ENCODE measurements at regions not wholly inside any gene's neighbourhood (a gene's known extent, or its start where the extent isn't known, plus 50 kb on each side); places are given as distances from the start of the nearest gene placed in this dataset.

DNA sequence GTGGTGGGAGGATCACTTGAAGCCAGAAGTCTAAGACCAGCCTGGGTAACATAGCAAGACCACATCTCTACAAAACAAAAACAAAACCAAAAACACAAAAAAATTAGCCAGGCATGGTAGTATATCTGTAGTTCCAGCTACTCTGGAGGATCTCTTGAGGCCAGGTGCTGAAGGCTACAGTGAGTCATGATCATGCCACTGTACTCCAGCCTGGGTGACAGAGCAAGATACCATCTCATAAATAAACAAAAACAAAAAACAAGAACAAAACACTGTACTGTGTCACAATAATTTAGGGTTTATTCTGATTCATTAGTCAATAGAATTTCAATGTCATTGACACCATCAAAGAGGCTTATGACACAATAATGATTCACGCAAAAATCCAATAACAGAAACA, 1121.7 kb upstream of the MAP3K7 start:
- Mint-ChIP-seq H3K4me1 (ENCODE audit: unreplicated experiment) (peaks cover 17% of the 10 kb centered on the region), H3K27ac (ENCODE audit: unreplicated experiment) (no peak overlapping the region), H3K27me3 (ENCODE audit: unreplicated experiment) (no peaks in the 10 kb centered on the region), H3K36me3 (ENCODE audit: unreplicated experiment) (no peaks in the 10 kb centered on the region), H3K9me3 (ENCODE audit: unreplicated experiment) (no peaks in the 10 kb centered on the region), H3K4me3 (ENCODE audit: unreplicated experiment) (no peak overlapping the region)
- no peak for DNase-seq (ENCODE audit: extremely low spot score, unreplicated experiment)
- TF ChIP-seq, protein P1, sequence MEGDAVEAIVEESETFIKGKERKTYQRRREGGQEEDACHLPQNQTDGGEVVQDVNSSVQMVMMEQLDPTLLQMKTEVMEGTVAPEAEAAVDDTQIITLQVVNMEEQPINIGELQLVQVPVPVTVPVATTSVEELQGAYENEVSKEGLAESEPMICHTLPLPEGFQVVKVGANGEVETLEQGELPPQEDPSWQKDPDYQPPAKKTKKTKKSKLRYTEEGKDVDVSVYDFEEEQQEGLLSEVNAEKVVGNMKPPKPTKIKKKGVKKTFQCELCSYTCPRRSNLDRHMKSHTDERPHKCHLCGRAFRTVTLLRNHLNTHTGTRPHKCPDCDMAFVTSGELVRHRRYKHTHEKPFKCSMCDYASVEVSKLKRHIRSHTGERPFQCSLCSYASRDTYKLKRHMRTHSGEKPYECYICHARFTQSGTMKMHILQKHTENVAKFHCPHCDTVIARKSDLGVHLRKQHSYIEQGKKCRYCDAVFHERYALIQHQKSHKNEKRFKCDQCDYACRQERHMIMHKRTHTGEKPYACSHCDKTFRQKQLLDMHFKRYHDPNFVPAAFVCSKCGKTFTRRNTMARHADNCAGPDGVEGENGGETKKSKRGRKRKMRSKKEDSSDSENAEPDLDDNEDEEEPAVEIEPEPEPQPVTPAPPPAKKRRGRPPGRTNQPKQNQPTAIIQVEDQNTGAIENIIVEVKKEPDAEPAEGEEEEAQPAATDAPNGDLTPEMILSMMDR (IDR thresholded peaks at IDR 0.05) = no peak

DNA sequence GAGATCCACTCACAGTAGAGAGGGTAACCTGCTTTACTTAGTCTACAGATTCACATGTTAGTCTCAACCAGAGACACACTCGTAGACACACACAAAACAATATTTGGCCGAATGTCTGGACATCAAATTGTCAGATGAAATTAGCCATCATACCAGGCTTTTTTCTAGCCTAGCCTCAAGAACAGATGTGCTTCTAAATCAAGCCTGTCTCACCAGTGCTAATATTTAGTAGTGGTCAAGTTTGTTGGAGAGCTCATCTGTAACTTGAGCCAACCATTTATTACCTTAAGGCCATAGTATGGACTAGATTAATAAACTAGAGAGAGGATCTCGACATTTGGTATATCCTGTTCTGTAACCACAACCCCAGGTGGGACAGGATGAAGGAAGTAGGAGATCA, 1118.8 kb upstream of the MAP3K7 start:
- TF ChIP-seq, protein P1 (IDR thresholded peaks at IDR 0.05) = no peak
- Mint-ChIP-seq H3K4me3 (ENCODE audit: unreplicated experiment) (no peak overlapping the region), H3K4me1 (ENCODE audit: unreplicated experiment) (peaks cover 27% of the 10 kb centered on the region), H3K27me3 (ENCODE audit: unreplicated experiment) (no peaks in the 10 kb centered on the region), H3K27ac (ENCODE audit: unreplicated experiment) (no peak overlapping the region), H3K36me3 (ENCODE audit: unreplicated experiment) (no peaks in the 10 kb centered on the region), H3K9me3 (ENCODE audit: unreplicated experiment) (no peaks in the 10 kb centered on the region)
- no peak for DNase-seq (ENCODE audit: extremely low spot score, unreplicated experiment)

DNA sequence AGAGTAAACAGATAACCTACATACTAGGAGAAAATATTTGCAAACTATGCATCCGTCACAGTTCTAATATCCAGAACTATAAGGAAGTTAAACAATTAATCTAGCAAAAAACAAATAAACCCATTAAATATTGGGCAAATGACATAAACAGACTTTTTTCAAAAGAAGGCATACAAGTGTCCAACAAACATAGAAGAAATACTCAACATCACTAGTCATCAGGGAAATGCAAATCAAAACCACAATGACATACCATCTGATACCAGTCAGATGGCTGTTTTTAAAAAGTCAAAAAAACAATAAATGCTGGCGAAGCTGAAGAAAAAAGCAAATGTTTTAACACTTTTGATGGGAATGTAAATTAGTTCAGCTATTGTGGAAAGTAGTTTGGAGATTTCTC, 1117.7 kb upstream of the MAP3K7 start:
- TF ChIP-seq, protein P1 (IDR thresholded peaks at IDR 0.05) = no peak
- H3K27ac Mint-ChIP-seq (ENCODE audit: unreplicated experiment) = peak overlapping the region; percentile 11
- H3K4me1 Mint-ChIP-seq (ENCODE audit: unreplicated experiment) = peaks cover 27% of the 10 kb centered on the region
- H3K4me3 Mint-ChIP-seq (ENCODE audit: unreplicated experiment) = no peak overlapping the region
- no peaks in the 10 kb centered on the region for H3K27me3 Mint-ChIP-seq (ENCODE audit: unreplicated experiment)
- H3K9me3 Mint-ChIP-seq (ENCODE audit: unreplicated experiment) = no peaks in the 10 kb centered on the region
- H3K36me3 Mint-ChIP-seq (ENCODE audit: unreplicated experiment) = no peaks in the 10 kb centered on the region
- DNase-seq (ENCODE audit: extremely low spot score, unreplicated experiment) = no peak

DNA sequence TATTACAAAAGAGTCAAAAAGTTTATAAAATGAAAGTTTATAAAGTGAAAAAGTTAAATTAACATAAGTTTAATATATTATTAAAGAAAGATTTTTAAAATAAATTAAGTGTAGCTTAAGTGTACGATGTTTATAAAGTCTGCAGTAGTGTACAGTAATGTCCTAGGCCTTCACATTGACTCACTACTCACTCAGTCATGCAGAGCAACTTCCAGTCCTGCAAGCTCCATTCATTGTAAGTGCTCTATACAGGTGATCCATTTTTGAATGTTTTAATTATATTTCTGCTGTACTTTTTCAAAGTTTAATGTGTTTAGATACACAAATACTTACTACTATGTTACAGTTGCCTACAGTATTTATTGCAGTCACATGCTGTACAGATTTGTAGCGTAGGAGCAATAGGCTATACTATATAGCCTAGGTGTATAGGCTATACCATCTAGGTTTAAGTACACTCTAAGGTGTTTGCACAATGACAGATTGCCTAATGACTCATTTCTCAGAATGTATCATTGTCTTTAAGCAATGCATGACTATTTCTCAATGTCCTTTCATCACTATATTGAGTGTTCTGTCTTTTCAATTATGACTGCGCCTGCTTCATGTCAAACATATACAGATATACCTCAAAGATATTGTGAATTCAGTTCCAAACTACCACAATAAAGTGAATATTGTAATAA, 1110.3 kb upstream of the MAP3K7 start:
- Mint-ChIP-seq H3K4me1 (ENCODE audit: unreplicated experiment) (no peaks in the 10 kb centered on the region), H3K9me3 (ENCODE audit: unreplicated experiment) (peaks cover 3% of the 10 kb centered on the region), H3K36me3 (ENCODE audit: unreplicated experiment) (no peaks in the 10 kb centered on the region), H3K4me3 (ENCODE audit: unreplicated experiment) (no peak overlapping the region), H3K27me3 (ENCODE audit: unreplicated experiment) (no peaks in the 10 kb centered on the region), H3K27ac (ENCODE audit: unreplicated experiment) (no peak overlapping the region)
- TF ChIP-seq, protein P1 (IDR thresholded peaks at IDR 0.05) = no peak
- DNase-seq (ENCODE audit: extremely low spot score, unreplicated experiment) = no peak

DNA sequence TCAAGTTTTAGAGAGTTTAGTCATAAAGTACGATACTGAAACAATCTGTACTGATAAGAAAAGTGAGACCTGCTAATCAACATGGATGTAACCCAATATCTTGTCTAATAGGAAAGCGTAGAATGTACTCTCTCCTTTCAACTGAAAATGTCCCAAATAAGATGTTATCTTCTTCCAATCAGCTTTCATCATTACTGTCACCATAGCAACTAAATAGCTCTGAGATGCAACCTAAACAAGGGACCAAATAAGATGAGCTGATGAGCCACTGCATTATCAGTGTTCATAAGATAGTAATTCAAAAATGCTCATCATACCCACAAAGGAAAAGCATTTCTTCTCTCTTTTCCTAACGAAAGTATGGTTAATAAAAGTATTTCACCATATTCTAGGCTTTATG, 1108.3 kb upstream of the MAP3K7 start:
- TF ChIP-seq, protein P1 (IDR thresholded peaks at IDR 0.05) = no peak
- no peaks in the 10 kb centered on the region for H3K27me3 Mint-ChIP-seq (ENCODE audit: unreplicated experiment)
- no peaks in the 10 kb centered on the region for H3K4me1 Mint-ChIP-seq (ENCODE audit: unreplicated experiment)
- H3K9me3 Mint-ChIP-seq (ENCODE audit: unreplicated experiment) = peaks cover 3% of the 10 kb centered on the region
- H3K4me3 Mint-ChIP-seq (ENCODE audit: unreplicated experiment) = no peak overlapping the region
- DNase-seq (ENCODE audit: extremely low spot score, unreplicated experiment) = no peak
- H3K36me3 Mint-ChIP-seq (ENCODE audit: unreplicated experiment) = no peaks in the 10 kb centered on the region
- H3K27ac Mint-ChIP-seq (ENCODE audit: unreplicated experiment) = no peak overlapping the region

All from osteocyte (in vitro differentiated cells).